GM19324 (cell line): ENCODE measurements at regions not wholly inside any gene's neighbourhood (a gene's known extent, or its start where the extent isn't known, plus 50 kb on each side); places are given as distances from the start of the nearest gene placed in this dataset.

Source experiments
- ATAC-seq: cut with Tn5 transposase; IDR thresholded peaks from one replicate; pipeline ENCODE4 v1.9.1; 2021; ENCODE audit warnings: mild to moderate bottlenecking, moderate library complexity; ENCODE audit not compliant: unreplicated experiment, low FRiP score

DNA sequence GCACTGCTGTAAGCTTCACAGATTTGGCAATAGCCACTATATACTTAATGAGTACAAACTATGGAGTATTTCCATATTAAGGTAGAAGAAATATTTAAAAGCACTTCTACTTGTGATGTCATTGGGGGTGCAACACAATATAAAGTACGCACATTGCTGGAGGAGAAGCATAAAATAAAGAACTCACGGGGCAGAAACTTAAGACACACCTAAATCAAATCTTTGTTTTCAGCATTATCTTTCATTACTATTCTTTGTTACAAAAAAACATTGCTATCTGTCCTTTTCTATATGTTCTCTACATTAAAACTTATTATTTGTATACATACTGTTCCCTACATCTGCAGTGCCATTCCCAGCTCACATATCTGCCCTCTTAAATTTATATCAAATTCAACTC lies 93.3 kb upstream of the VPREB1 start:
- no peak for ATAC-seq

DNA sequence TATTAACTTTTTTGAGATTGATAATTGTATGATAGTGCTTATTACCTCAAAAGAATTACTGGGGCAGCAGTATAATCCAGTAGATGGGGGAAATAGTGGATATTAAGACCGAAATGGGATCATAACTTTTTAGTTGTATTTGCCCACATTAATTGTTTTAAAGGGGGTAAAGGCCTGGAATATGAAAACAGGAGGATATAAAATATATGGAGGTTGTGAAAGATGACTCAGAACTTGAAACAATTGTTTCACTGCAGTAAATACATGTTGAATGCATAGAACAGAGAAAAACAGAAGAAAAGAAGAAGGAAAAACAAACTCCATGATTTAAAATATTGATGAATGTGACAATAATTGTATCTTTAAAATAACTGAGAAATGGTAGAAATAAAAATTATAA lies 94.1 kb upstream of the VPREB1 start:
- ATAC-seq: no peak

DNA sequence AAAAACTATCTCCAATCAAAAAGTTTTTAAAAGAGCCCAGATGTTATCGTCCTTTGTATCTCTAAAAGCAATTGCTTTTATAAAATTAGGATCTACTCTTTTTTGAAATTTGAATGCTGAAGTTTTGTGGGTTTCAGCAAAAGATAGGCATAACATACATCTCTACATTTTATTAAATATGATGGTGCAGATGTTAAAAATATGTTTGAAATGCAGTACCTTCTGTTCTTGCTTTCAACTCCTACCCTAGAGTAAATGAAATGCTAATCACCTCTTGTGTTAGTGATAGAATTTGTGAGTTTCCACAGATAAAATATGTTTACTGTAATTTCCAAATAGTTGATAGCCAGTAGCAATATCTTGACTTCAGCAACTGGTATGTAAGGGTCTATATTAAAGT lies 95.7 kb upstream of the VPREB1 start:
- no peak for ATAC-seq

DNA sequence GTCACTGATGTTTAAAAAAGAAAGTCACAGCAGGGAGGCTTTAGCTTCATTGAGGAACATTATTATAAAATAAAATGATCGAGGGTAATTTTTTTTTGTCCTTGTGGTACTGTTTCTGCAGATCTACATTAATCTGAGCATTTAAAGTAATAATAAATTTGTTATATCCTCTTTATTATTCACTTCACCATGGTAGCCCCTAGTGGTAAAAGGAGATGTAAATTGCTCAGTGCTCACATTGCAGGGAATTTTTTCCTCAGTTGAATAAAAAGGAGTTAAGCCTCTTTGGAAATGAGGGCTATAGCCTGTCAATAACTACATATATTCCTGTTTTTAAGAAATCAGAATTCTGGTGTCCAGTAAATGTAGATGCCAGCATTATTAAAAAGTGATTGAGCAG lies 99.7 kb upstream of the VPREB1 start:
- no peak for ATAC-seq

DNA sequence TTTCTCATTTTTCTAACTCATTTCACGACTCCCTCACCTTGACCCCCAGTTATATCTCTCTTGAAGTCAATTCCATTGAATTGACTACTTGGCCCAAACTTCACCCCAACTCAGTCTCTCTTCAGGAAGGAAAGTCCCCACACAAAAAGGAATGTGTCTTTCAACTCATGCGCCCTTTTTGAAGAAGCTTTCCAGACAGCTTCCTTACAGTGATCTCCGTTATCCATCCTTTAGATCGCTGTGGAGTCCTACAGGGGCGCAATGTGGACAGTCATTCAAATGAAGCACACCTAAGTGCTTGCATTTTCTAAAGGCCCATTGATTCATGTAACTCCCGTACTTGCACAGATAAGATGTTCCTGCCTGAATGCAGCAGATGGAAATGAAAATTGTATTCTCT lies 101.1 kb upstream of the VPREB1 start:
- no peak for ATAC-seq

DNA sequence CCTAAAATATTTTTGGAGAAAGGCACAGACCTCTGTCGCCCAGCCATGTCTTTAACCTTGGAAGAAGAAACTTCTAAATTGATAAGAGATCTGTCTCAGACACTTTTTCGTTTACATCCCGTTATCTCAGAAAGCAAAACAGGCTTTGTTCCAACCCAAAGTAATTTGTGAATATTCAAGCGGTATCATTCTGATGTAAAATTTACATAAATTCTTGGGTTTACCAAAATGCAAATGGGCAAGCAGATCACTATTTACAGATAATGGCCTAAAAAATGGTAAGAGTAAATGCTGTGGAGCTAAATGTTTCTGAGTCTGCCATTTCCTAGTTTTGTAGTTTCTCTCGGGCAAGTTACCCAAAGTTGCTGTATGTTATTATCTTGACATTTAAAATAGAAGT lies 101.9 kb upstream of the VPREB1 start:
- no peak for ATAC-seq

DNA sequence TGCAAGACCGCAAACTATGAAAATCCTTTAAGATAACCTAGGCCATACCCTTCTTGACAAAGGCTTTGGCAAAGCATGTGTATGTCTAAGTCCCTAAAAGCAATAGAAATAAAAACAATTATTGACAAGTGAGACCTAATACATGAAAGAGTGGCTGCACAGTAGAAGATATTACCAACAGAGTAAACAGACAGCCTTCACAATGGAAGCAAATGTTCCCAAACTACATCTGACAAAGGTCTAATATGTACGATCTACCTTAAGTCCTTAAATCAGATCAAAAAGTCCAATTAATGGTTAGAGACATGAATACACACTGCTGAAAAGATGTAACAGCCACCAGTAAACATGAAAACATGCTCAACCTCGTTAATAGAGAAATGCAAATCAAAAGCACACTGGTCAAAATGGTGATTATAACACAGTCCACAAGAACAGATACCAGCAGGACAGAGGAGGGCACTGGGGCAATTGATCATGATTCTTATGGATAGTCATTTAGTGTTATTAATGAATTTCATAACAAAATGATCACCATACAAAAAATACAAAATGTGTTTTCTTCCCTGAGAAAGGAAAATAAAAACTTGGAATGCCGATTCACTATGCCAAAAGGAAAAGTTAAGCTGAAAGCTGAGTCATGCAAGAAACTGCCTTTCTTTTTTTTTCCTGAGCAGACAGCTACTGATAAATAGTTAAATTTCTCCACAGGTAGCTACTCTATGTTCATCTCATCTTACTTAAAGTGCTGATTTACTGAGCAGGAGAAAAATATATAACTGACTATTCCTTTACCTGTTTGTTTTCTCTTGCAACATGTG lies 102.6 kb upstream of the VPREB1 start:
- no peak for ATAC-seq

DNA sequence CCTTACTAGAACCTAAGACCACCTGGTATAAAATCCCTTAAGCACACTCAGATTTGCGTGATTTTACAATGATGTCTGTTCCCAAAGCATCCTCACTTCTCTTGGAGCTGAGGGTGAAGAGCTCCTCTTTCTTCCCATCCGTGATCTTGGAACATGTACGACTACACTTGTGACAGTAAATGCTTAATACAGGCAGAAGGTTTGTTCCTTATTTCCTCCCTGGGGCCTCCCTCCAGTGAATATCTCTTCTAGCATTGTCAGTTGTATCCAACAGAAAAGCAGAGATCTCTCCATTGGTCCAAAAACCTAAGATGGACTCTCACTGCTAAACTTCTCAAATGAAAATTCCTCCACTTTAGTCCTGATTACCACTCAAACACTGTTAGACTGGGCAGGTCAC lies 103.6 kb upstream of the VPREB1 start:
- no peak for ATAC-seq

DNA sequence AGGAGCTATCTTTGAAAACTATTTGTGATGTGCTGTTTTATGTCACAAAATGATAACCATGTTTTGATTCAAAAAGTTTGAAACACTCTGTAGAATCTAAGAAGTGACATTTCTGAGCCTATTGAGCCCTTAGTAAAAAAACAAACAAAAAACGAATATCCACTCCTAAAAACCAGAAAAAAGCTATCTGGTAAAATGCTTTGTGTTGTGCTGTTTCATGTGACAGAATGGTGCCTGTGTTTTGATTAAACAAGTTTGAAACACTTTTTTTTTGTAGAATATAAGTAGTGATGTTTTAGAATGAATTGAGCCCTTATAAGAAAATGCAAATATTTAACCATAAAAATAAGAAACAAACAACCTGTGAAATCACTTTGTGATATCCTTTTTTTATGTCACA lies 105.2 kb upstream of the VPREB1 start:
- no peak for ATAC-seq

DNA sequence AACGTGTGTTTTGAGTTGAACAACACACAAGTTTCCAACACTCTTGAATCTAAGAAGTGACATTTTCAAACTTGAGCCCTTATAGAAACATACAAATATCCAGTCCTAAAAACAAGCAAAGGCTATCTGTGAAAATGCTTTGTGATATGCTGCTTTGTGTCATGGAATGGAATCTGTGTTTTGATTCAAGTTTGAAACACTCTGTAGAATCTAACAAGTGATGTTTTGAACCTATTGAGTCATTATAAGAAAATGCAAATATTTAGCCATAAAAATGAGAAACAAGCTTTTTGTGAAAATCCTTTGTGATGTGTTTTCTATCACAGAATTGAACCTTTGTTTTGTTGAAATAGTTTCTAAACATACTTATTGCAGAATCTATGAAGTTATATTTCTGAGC lies 105.7 kb upstream of the VPREB1 start:
- ATAC-seq: no peak

DNA sequence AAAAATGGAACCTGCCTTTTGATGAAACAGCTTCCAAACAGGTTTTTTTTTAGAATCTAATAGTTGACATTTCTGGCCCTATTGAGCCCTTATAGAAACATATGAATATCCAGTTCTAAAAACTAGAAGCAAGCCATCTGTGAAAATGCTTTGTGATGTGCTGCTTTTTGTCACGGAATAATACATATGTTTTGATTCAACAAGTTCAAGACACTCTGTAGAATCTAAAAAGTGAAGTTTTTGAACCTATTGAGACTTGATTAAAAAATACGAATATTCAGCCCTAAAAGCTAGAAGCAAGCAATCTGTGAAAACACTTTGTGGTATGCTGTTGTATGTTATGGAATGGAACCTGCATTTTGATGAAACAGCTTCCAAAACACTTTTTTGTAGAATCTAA lies 106.7 kb upstream of the VPREB1 start:
- ATAC-seq: no peak

DNA sequence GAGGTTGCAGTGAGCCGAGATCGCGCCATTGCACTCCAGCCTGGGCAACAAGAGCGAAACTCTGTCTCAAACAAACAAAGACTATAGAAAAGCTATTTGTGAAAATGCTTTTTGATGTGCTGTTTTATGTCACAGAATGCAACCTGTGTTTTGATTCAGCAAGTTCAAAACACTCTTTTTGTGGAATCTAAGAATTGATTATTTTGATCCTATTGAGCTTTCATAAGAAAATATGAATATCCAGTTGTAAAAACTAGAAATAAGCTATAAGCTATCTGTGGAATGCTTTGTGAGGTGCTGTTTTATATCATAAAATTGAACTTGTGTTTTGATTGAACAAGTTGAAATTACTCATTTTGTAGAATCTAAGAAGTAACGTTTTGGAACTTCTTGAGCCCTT lies 110.7 kb upstream of the VPREB1 start:
- no peak for ATAC-seq

DNA sequence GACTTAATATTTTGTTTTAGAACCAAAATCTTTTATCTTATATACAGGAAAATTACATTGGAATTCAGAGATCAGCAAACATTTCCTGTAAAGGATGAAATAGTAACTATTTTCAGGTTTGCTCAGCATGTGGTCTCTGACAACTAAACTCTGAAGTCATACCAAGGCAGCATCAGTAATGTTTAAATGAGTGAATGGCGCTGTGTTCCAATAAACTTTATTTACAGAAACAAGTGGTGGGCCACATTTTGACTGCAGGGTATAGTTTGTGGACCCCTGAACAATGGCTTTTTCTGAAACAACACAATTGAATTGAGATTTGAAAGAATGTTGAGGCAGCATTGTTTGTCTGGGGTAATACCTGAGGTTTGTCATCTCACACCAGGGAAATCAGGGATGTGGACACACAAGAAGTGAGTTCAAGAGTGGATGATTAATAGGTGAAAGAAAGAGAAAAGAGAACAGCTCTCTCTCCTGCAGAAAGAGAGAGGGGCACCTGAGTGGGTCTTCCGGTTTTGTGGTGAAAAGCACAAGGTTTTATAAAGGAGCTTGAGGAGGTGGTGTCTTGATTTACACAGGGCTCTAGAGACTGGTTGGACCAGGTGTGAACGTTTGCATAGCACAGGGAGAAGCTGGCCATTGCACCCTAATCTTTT lies 113.5 kb upstream of the VPREB1 start:
- ATAC-seq: no peak

DNA sequence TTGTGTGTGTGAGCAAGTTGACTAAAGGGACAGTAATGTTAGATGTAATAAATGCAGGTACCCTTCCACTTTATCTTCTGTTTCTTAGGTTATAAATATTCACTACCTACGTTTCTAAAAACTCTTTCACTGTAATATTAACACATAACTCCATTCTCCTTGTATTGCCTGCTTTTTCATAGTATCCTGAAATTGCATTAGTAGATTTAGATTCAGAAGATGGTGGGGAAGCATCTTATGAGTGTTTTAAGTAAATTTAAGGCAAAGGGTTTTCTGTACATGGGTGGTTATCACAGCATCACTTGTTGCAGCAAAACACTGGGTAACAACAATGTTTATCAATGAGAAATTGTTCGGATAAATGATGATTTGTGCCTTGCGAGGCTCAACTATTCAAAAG lies 115.2 kb upstream of the VPREB1 start:
- ATAC-seq: no peak

DNA sequence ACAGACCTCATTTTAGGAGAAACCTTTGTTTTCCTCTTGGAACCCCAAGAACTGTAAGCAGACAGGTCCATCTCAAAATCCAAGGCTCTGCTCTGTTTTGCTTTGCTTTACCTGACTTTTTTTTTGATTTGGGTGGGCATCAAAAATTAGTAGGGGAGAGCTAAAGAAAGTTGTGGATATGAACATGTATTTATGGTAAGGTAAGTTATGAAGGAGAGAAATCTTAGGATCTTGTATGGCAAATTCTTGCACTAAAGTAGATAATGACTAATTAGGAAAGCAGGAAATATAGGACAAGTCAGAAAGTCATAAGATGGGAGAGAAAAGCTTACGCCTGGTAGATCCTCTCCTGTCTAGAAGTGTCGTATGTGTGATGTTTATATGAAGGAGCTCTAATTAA lies 116.1 kb upstream of the VPREB1 start:
- ATAC-seq: no peak

DNA sequence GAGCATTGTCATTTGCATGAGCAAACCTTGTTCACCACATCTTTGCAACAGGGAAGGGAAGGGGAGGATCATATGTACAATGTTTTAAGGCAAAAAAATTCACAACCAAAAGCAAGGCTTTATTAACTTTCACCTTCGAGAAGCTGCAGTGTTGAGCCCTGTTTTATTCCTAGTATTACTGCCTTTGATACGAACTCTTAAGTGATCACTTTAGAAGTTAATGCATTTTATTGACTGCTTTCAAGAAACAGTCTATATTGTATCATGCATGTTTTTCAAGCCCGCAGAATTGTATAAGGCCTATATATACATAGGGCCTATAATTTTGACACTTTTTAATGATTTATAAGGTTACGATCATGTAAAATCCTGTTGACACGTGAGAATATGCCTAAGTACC lies 117.5 kb upstream of the VPREB1 start:
- no peak for ATAC-seq

DNA sequence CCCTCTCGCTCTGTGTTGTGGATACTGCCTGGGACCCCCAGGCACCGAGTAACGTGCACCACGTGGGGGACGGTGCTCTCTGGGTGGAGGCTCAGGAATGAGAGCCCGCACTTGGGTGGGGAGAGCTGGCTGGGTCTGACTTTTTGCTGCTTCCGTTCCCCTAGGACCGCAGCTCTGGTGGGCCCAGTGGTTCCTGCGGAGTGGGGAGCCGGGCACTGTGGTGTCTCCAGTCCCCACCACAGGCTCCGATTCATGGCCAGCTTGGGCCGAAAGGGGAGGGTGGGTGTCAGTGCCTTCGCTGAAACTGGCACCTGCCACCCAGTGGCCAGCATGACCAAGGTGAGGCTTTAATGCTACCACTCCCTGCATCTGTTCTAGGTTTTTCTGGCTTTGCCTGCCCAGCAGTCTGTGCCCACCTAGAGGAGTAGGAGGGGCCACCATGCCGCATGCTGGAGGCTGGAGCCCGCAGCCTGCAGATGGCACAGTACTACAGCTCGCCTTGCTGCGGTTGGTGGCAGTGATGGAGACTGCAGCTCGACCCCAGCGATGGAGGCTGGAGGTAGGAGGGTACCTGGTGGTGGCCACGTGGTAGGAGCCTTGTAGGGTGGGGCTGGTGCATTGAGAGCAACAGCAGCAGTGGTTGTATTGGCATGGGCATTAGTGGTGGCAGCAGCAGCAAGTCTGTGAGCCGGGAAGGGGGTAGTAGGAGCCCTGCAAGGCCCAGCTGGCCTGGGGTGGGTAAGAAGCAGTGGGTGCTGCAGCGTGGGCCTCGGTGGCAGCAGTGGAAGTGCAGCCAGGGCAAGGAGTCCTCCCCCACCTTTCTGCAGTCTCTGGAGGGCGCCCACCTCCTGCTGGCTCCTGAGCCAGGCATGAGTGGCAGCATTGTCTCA lies 118.8 kb upstream of the VPREB1 start:
- ATAC-seq: no peak

DNA sequence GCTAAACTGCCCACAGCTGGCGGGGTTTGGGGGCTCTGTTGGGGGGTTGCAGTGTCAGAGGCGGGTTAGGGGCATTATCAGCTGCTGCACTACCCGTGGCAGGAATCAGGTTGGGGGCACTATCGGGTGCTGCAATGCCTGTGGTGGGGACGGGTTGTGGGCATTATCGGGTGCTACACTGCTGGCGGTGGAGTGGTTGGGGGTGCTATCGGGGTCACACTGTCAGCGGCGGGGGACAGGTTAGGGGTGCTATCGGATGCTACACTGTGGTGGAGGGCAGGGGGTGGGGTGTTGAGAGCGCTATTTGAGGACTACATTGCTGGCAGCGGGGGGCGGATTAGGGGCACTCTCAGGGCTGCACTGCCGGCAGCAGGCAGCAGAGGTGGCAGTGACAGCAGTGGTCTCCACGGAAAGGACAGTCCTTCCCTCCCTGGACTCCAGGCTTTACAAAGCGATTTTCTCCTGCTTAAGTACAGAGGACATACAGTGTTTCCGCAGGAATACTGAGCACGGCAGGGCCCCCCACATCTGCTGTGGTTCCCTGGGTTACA lies 119.5 kb upstream of the VPREB1 start:
- no peak for ATAC-seq

DNA sequence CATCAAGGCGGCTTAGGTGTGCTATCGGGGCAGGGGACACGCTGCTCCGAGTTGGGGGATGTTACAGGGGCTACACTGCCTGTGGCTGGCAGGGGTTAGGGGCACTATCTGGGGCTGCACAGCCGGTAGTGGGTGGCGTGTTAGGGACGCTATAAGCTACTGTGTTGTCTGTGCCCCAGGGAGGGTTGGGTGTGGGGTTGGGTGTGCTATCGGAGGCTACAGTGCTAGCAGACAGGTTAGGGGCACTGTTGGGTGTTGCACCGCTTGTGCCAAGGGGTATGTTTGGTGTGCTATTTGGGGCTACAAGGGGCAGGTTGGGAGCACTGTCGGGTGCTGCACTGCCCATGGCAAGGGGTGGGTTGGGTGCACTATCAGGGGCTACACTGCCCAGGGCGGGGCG lies 120.2 kb upstream of the VPREB1 start:
- ATAC-seq: no peak

DNA sequence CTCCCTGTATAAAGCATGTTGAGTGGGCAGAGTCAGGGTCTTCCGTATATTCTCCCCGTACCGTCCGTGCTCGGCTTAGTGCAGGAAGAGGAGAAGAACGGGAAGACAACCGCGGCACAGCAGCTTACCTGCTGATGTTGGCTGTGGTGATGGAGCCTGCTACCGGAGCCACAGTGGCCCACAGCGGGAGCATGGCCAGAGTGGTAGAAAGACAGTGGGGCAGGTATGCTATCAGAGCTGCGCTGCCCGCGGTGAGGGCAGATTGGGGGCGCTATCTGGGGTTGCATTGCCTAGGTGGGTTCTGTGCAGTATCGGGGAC lies 120.7 kb upstream of the VPREB1 start:
- ATAC-seq: no peak
